Spleen (tissue), 7 donors: ENCODE measurements at regions not wholly inside any gene's neighbourhood (a gene's known extent, or its start where the extent isn't known, plus 50 kb on each side); places are given as distances from the start of the nearest gene placed in this dataset.

ENCODE experiments used
- CTCF ChIP-seq, 11 experiments: fragments of 200-600 bp in 7 of 11; fragments of 450-650 bp in 4 of 11; sonication (generic) in 4 of 11; IDR thresholded peaks in 8 of 11; conservative IDR thresholded peaks in 3 of 11; 1 replicate in 7 of 11; 2 replicates in 4 of 11; pipeline versions ENCODE4 v1.4.0 to v1.8.0; 2016 to 2021; ENCODE audit warnings: antibody characterized with exemption in 11 of 11, inconsistent platforms in 4 of 11, mild to moderate bottlenecking in 1 of 11
- POLR2A ChIP-seq, 3 donors: fragments of 450-650 bp; IDR thresholded peaks; one replicate each; pipeline ENCODE4 v1.5.1; 2017; ENCODE audit warnings: antibody characterized with exemption in 3 of 3, mild to moderate bottlenecking in 1 of 3
- POLR2AphosphoS5 ChIP-seq, 3 donors: sonication (generic); formaldehyde crosslinking; IDR thresholded peaks; one replicate each; pipeline ENCODE4 v1.5.1; 2017; ENCODE audit warnings: antibody characterized with exemption in 3 of 3
- donor health status: DM: no; HTN: no; CAD: no; lungs with moderate emphysema.
- donor health status: DM: no; HTN: no; CAD: no.
- donor health status: DM: no; HTN: no; CAD: no.

- TF ChIP-seq POLR2AphosphoS5 (IDR thresholded peaks at IDR 0.05) (no peak), CTCF (IDR thresholded peaks at IDR 0.05 in 8 of 11, conservative IDR thresholded peaks at IDR 0.05 in 3 of 11) (no peak), POLR2A (IDR thresholded peaks at IDR 0.05) (no peak)
Measured at GRCh38 chrX:118261151-118261550, 84.8 kb upstream of the WDR44 start.
